BE2C (cell line): ENCODE measurements at regions not wholly inside any gene's neighbourhood (a gene's known extent, or its start where the extent isn't known, plus 50 kb on each side); places are given as distances from the start of the nearest gene placed in this dataset.

Experiments used
- DNase-seq: peaks from one replicate; pipeline ENCODE4 v3.0.0-alpha.2; 2020
- H3K27me3 ChIP-seq: fragments of 250-450 bp; sonication (Bioruptor Pico); 2 replicates; pipeline ENCODE4 v1.5.1; 2020; ENCODE audit warnings: mild to moderate bottlenecking
- H3K36me3 ChIP-seq: fragments of 250-450 bp; sonication (Bioruptor Pico); 2 replicates; pipeline ENCODE4 v1.5.1; 2020; ENCODE audit warnings: mild to moderate bottlenecking
- H3K4me1 ChIP-seq: fragments of 250-450 bp; sonication (Bioruptor Pico); 2 replicates; pipeline ENCODE4 v1.5.1; 2020
- H3K4me3 ChIP-seq: 2 replicates; pipeline ENCODE4 v1.5.1; 2011; ENCODE audit warnings: low read depth, low read length
- H3K9me3 ChIP-seq: fragments of 250-450 bp; sonication (Bioruptor Pico); 2 replicates; pipeline ENCODE4 v1.5.1; 2020
- TF ChIP-seq, protein P1 (sequence below): IDR thresholded peaks from 2 replicates; pipeline ENCODE4 v1.5.1; 2012; ENCODE audit warnings: mild to moderate bottlenecking, low read depth, low read length

DNA sequence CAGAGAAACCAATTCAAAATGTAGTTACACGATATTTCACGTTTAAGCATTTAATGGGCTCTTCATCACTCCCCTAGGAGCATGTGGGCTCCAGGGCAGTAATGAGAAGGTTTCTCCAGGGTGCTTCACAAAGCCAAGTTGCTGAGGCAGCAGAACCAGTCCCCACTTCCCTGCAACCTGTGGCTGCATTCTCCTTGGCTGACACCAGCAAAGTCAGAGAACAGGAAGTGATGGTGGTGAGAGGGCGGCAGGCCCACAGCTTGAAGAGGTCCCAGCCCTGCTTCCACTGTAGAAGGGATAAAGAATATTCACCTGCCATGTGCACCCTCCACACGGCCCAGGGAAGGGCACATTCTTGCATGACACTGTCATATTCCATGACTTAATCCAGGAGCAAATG, 133.2 kb downstream of the CBLN1 start:
- Histone ChIP-seq H3K4me1 (no peaks in the 10 kb centered on the region), H3K9me3 (no peaks in the 10 kb centered on the region), H3K27me3 (no peaks in the 10 kb centered on the region), H3K4me3 (no peak overlapping the region), H3K36me3 (no peaks in the 10 kb centered on the region)
- TF ChIP-seq, protein P1, sequence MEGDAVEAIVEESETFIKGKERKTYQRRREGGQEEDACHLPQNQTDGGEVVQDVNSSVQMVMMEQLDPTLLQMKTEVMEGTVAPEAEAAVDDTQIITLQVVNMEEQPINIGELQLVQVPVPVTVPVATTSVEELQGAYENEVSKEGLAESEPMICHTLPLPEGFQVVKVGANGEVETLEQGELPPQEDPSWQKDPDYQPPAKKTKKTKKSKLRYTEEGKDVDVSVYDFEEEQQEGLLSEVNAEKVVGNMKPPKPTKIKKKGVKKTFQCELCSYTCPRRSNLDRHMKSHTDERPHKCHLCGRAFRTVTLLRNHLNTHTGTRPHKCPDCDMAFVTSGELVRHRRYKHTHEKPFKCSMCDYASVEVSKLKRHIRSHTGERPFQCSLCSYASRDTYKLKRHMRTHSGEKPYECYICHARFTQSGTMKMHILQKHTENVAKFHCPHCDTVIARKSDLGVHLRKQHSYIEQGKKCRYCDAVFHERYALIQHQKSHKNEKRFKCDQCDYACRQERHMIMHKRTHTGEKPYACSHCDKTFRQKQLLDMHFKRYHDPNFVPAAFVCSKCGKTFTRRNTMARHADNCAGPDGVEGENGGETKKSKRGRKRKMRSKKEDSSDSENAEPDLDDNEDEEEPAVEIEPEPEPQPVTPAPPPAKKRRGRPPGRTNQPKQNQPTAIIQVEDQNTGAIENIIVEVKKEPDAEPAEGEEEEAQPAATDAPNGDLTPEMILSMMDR: no peak
- DNase-seq: no peak

DNA sequence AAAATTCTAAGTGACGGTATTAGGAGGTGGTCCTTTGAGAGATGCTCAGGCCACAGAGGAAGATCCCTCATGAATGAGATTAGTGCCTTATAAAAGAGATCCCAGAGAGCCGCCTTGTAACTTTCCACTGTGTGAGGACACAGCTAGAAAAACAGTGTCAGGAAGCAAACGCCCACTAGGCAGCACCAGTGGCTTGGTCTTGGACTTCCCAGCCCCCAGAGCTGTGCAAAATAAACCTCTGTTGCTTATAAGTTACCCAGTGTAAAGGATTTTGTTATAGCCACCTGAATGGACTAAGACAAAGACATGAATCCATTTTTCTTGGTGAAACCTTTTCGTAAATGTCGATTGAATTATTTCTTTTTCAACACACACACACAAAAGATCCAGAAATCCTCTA, 141.0 kb downstream of the CBLN1 start:
- DNase-seq: no peak
- TF ChIP-seq, protein P1: no peak
- Histone ChIP-seq H3K4me3 (no peak overlapping the region), H3K9me3 (no peaks in the 10 kb centered on the region), H3K4me1 (no peaks in the 10 kb centered on the region), H3K36me3 (no peaks in the 10 kb centered on the region), H3K27me3 (no peaks in the 10 kb centered on the region)

GRCh38 chr16:49130397-49130796, 151.2 kb downstream of the CBLN1 start:
- Histone ChIP-seq H3K4me3 (no peak overlapping the region), H3K27me3 (no peaks in the 10 kb centered on the region), H3K36me3 (no peaks in the 10 kb centered on the region), H3K4me1 (no peaks in the 10 kb centered on the region), H3K9me3 (no peaks in the 10 kb centered on the region)
- TF ChIP-seq, protein P1: no peak
- DNase-seq: no peak

- H3K4me3 ChIP-seq: no peak overlapping the region
- H3K27me3 ChIP-seq: no peaks in the 10 kb centered on the region
- no peak for DNase-seq
- H3K4me1 ChIP-seq: no peaks in the 10 kb centered on the region
- TF ChIP-seq, protein P1: no peak
- no peaks in the 10 kb centered on the region for H3K9me3 ChIP-seq
- no peaks in the 10 kb centered on the region for H3K36me3 ChIP-seq
Measured at GRCh38 chr16:49129935-49130334, 151.7 kb downstream of the CBLN1 start.

- H3K36me3 ChIP-seq: no peaks in the 10 kb centered on the region
- TF ChIP-seq, protein P1: no peak
- no peaks in the 10 kb centered on the region for H3K27me3 ChIP-seq
- H3K4me1 ChIP-seq: no peaks in the 10 kb centered on the region
- no peak overlapping the region for H3K4me3 ChIP-seq
- no peaks in the 10 kb centered on the region for H3K9me3 ChIP-seq
- DNase-seq: no peak
Measured at GRCh38 chr16:49128740-49129139, 152.9 kb downstream of the CBLN1 start.

- DNase-seq: no peak
- no peak overlapping the region for H3K4me3 ChIP-seq
- H3K9me3 ChIP-seq: no peaks in the 10 kb centered on the region
- TF ChIP-seq, protein P1: no peak
- H3K36me3 ChIP-seq: no peaks in the 10 kb centered on the region
- H3K27me3 ChIP-seq: no peaks in the 10 kb centered on the region
- H3K4me1 ChIP-seq: no peaks in the 10 kb centered on the region
Measured at GRCh38 chr16:49127103-49127502, 154.5 kb downstream of the CBLN1 start.
